HEK293T (cell line): ENCODE measurements at regions not wholly inside any gene's neighbourhood (a gene's known extent, or its start where the extent isn't known, plus 50 kb on each side); places are given as distances from the start of the nearest gene placed in this dataset.

ENCODE experiments used
- CTCF ChIA-PET: fragments of 350-600 bp; formaldehyde crosslinking; extraction: SDS; loops from one replicate; lab custom pipeline; 2021; ENCODE audit warnings: antibody characterized with exemption, inconsistent platforms; lab: Yijun Ruan, JAX
- POLR2A ChIA-PET: fragments of 350-600 bp; formaldehyde crosslinking; extraction: SDS; loops from one replicate; lab custom pipeline; 2020; ENCODE audit warnings: antibody characterized with exemption, inconsistent platforms; lab: Yijun Ruan, JAX
- DNase-seq: peaks from one replicate; pipeline ENCODE4 v3.0.0; 2012; ENCODE audit warnings: mixed read lengths; ENCODE audit errors: extremely low spot score
- ARNT ChIP-seq: fragments of 450-650 bp; IDR thresholded peaks from 2 replicates; pipeline ENCODE4 v1.6.1; 2017; ENCODE audit warnings: mild to moderate bottlenecking
- BHLHE40 ChIP-seq: fragments of 450-650 bp; IDR thresholded peaks from 2 replicates; pipeline ENCODE4 v1.6.1; 2016; ENCODE audit warnings: mild to moderate bottlenecking, moderate library complexity, borderline replicate concordance
- CTBP1 ChIP-seq: fragments of 450-650 bp; IDR thresholded peaks from 2 replicates; pipeline ENCODE4 v1.6.1; 2016; ENCODE audit warnings: borderline replicate concordance
- ELF4 ChIP-seq: fragments of 450-650 bp; IDR thresholded peaks from 2 replicates; pipeline ENCODE4 v1.6.1; 2017; ENCODE audit warnings: antibody characterized with exemption
- FOXA1 ChIP-seq: fragments of 450-650 bp; IDR thresholded peaks from 2 replicates; pipeline ENCODE4 v1.6.1; 2016; ENCODE audit warnings: mild to moderate bottlenecking
- FOXK2 ChIP-seq: fragments of 450-650 bp; IDR thresholded peaks from 2 replicates; pipeline ENCODE4 v1.6.1; 2016; ENCODE audit warnings: mild to moderate bottlenecking
- FOXM1 ChIP-seq: fragments of 450-650 bp; IDR thresholded peaks from 2 replicates; pipeline ENCODE4 v1.6.1; 2017; ENCODE audit warnings: mild to moderate bottlenecking, borderline replicate concordance
- HDGF ChIP-seq: fragments of 450-650 bp; IDR thresholded peaks from 2 replicates; pipeline ENCODE4 v1.6.1; 2017; ENCODE audit warnings: antibody characterized with exemption, borderline replicate concordance
- L3MBTL2 ChIP-seq: fragments of 450-650 bp; conservative IDR thresholded peaks from 2 replicates; pipeline ENCODE4 v1.6.1; 2016; ENCODE audit warnings: mild to moderate bottlenecking
- LEF1 ChIP-seq: fragments of 450-650 bp; IDR thresholded peaks from 2 replicates; pipeline ENCODE4 v1.6.1; 2017; ENCODE audit warnings: mild to moderate bottlenecking, borderline replicate concordance
- NFRKB ChIP-seq: fragments of 450-650 bp; IDR thresholded peaks from 2 replicates; pipeline ENCODE4 v1.6.1; 2016; ENCODE audit warnings: mild to moderate bottlenecking, moderate library complexity
- SP1 ChIP-seq: fragments of 450-650 bp; IDR thresholded peaks from 2 replicates; pipeline ENCODE4 v1.6.1; 2017
- SUZ12 ChIP-seq: fragments of 450-650 bp; IDR thresholded peaks from 2 replicates; pipeline ENCODE4 v1.6.1; 2016; ENCODE audit warnings: mild to moderate bottlenecking
- TARDBP ChIP-seq: fragments of 450-650 bp; IDR thresholded peaks from 2 replicates; pipeline ENCODE4 v1.6.1; 2016
- ZNF384 ChIP-seq: fragments of 450-650 bp; IDR thresholded peaks from 2 replicates; pipeline ENCODE4 v1.6.1; 2016
- TF ChIP-seq, protein P1 (sequence below): fragments of 450-650 bp; IDR thresholded peaks from 2 replicates; pipeline ENCODE4 v1.6.1; 2016

DNA sequence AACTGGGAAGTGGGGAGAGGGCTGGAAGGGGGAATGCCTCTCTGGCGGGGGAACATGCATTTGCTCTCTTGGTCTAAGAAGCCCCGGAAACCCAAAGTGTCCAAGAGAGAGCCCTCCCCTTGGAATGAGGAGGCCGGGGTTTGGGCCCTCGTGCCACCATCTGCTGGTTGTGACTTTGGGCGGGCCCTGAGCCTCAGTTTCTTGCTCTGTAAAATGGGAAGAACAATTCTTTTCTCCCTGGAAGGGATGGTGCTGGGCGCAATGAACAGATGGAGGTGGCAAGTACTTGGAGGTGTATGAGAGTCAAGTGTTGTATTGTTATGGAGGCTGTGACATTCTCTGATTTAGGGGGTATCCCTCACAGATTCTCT, 69.9 kb upstream of the TARDBP start:
- ChIA-PET POLR2A (no interaction called here), CTCF (interaction anchor here (0.6 to 1.6 kb wide), 4 partner anchors 31 to 418 kb away, joined by 3 to 4 read pairs (median 3); no protein-coding TSS in a partner anchor)
- TF ChIP-seq FOXK2 (no peak), FOXA1 (no peak), ARNT (no peak), SP1 (no peak), LEF1 (no peak), L3MBTL2 (no peak), FOXM1 (no peak)
- TF ChIP-seq, protein P1, sequence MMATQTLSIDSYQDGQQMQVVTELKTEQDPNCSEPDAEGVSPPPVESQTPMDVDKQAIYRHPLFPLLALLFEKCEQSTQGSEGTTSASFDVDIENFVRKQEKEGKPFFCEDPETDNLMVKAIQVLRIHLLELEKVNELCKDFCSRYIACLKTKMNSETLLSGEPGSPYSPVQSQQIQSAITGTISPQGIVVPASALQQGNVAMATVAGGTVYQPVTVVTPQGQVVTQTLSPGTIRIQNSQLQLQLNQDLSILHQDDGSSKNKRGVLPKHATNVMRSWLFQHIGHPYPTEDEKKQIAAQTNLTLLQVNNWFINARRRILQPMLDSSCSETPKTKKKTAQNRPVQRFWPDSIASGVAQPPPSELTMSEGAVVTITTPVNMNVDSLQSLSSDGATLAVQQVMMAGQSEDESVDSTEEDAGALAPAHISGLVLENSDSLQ = no peak
- no peak for DNase-seq

DNA sequence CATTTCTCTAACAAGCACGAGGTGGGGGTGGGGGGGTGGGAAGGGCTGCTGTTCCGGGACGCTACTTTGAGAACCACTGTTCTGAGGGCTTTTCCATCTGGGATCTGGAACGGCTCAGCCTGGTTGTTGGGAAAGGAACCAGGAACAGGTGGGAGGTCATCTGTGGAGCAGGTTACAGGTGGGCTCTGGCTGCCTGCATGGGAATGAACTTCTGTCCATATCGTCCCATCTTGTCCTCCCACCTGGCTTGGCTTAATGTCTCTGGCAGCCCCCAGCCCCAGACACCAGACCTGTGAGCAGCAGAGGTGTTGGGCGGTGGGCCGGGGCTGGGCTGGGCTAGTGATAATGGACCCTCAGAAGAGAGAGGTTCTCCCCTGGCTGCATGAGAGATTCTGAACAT, 69.4 kb upstream of the TARDBP start:
- no peak for DNase-seq
- POLR2A ChIA-PET = no interaction called here
- TF ChIP-seq LEF1 (no peak), FOXK2 (no peak), CTBP1 (no peak), SP1 (no peak), FOXM1 (no peak), ARNT (no peak), SUZ12 (no peak), TARDBP (no peak), ELF4 (no peak), HDGF (no peak), L3MBTL2 (no peak), NFRKB (no peak), BHLHE40 (no peak), FOXA1 (no peak)
- TF ChIP-seq, protein P1 = no peak
- CTCF ChIA-PET = no interaction called here

DNA sequence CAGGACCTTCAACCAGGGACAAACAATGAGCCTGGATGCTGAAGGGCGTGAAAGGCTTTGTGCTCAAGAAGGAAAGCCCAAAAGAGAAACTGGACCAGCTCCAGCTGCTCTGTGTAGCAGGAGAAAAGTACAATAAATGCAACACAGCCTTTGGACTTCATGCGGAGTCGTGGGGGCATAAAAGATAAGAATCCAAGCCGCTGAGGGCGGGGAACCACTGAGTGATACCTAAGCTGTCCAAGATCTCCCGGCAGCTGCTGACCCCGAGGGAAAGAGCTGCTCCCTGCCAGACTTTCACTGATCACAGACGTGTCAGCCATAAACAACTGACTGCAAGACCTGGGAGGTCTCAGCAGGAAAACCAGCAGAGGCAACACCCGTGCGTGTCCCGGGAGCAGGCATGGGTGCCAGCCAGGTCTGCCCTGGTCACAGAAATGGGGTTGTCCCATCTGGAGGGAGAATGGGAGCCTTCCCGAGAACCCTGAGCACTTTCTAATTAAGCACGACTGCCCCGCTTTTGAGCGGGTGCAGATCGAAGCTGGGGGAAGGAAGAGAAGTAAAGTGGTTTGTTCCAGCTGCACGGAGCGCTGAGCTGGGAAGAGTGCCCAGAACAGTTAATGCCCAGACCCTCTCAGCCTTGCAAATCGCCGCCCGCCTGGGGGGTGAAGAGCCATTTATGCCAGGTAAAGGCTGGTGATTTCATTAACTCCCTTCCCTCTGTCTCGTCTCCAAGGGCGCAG, 68.3 kb upstream of the TARDBP start:
- TF ChIP-seq, protein P1 = no peak
- TF ChIP-seq ZNF384 (no peak), HDGF (no peak), BHLHE40 (no peak), NFRKB (no peak), ARNT (no peak), SP1 (no peak), CTBP1 (no peak)
- CTCF ChIA-PET = interaction anchor here (0.6 to 0.7 kb wide), 2 partner anchors 13 to 343 kb away, joined by 3 to 5 read pairs; no protein-coding TSS in a partner anchor
- no peak for DNase-seq
- POLR2A ChIA-PET = no interaction called here

DNA sequence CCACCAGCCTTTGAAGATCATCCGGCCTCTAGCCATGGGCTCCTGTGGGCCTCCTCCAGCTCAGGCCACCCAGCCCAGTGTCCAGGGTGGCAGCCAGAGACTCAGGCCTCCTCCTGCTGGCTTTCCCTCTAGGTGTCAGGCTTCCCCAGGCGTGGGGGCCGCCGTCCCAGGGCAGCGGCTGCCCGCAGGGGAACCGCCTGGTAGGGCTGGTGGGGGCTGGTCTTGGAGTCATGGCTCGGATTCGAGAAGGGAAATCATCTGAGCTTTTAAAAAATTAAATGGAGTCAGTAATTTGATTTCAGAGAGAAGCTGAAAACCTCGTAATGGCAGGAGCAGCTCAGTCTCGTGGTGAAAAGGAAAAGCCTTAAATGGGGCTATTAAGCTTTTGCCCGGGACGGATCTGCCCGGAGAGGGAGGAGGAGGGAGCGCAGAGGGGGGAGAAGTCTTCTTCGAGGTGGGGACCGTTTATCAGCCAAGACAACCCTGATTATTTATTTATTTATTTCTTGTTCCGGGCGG, 66.4 kb upstream of the TARDBP start:
- ChIA-PET POLR2A (no interaction called here), CTCF (no interaction called here)
- TF ChIP-seq L3MBTL2 = no peak
- TF ChIP-seq CTBP1 = no peak
- no peak for TF ChIP-seq HDGF
- TF ChIP-seq ELF4 = no peak
- TF ChIP-seq FOXK2 = no peak
- TF ChIP-seq SUZ12 = no peak
- no peak for TF ChIP-seq BHLHE40
- no peak for TF ChIP-seq LEF1
- TF ChIP-seq FOXM1 = no peak
- TF ChIP-seq, protein P1 = no peak
- TF ChIP-seq NFRKB = no peak
- TF ChIP-seq TARDBP = no peak
- TF ChIP-seq FOXA1 = no peak
- TF ChIP-seq ZNF384 = no peak
- no peak for TF ChIP-seq SP1
- DNase-seq = no peak

DNA sequence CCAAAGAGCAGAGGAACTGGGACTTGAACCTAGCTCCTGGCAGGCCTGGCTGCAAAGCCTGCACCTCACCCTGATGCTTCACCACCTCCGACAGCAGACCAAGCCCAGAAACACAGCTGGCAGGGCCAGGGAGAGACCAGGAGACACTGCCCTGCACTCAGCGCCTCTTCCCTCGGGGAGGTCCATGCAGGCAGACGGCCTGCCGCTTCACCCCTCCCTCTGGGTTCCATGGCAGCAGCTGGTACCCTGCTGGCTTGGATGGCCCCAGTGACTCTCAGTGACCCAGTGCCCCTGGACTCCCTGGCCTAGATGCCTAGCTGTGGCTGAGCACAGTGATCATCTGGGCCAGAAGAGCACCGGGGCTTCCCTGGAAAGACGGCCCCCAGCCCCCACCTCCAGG, 65.3 kb upstream of the TARDBP start:
- TF ChIP-seq HDGF (no peak), NFRKB (no peak), FOXK2 (no peak), SP1 (no peak), SUZ12 (no peak), CTBP1 (no peak)
- CTCF ChIA-PET = no interaction called here
- POLR2A ChIA-PET = no interaction called here
- no peak for DNase-seq
